ENCODE measurements at regions not wholly inside any gene's neighbourhood (a gene's known extent, or its start where the extent isn't known, plus 50 kb on each side); places are given as distances from the start of the nearest gene placed in this dataset.

GRCh38 chr17:77737442-77738265, 220.8 kb upstream of the TNRC6C start (continued):
- TF ChIP-seq CHD7 (IDR thresholded peaks at IDR 0.05; ENCODE audit: insufficient replicate concordance, low read length) (no peak), KDM4A (IDR thresholded peaks at IDR 0.05; ENCODE audit: low read depth, low read length, severe bottlenecking) (no peak), GTF2F1 (IDR thresholded peaks at IDR 0.05; ENCODE audit: borderline replicate concordance, low read depth, low read length) (no peak), BRCA1 (IDR thresholded peaks at IDR 0.05; ENCODE audit: low read depth, low read length) (no peak), CREB1 (IDR thresholded peaks at IDR 0.05) (no peak), BACH1 (IDR thresholded peaks at IDR 0.05; ENCODE audit: low read length) (no peak), YY1 (IDR thresholded peaks at IDR 0.05; ENCODE audit: low read depth, low read length) (no peak), EGR1 (IDR thresholded peaks at IDR 0.05; ENCODE audit: borderline replicate concordance, low read depth, low read length) (no peak), KDM1A (IDR thresholded peaks at IDR 0.05; ENCODE audit: borderline replicate concordance, low read length) (no peak), RBBP5 (IDR thresholded peaks at IDR 0.05; ENCODE audit: borderline replicate concordance, low read depth, low read length) (no peak), POLR2A (IDR thresholded peaks at IDR 0.05; ENCODE audit: control extremely low read depth in 1 of 2, low read depth in 2 of 2, low read length in 2 of 2) (no peak)
